Esophagus muscularis mucosa (tissue), 4 donors: ENCODE measurements at regions not wholly inside any gene's neighbourhood (a gene's known extent, or its start where the extent isn't known, plus 50 kb on each side); places are given as distances from the start of the nearest gene placed in this dataset.

Experiments
- DNase-seq: peaks from one replicate; pipeline ENCODE4 v3.0.0-alpha.2; 2017; ENCODE audit errors: extremely low spot score
- H3K27ac ChIP-seq, 4 donors: fragments of 200-600 bp; sonication (generic); replicated peaks in 1 of 4; 1 replicate in 3 of 4; 2 replicates in 1 of 4; pipeline ENCODE4 v1.5.1; 2016 to 2019; ENCODE audit warnings: mild to moderate bottlenecking in 1 of 4
- H3K27me3 ChIP-seq, 4 donors: fragments of 200-600 bp; sonication (generic); one replicate each; pipeline versions ENCODE4 v1.5.1 to v1.6.0; 2016 to 2019
- H3K36me3 ChIP-seq, 4 donors: fragments of 200-600 bp; sonication (generic); one replicate each; pipeline ENCODE4 v1.5.1; 2016 to 2019
- H3K4me1 ChIP-seq, 4 donors: fragments of 200-600 bp; sonication (generic); one replicate each; pipeline ENCODE4 v1.5.1; 2016 to 2019
- H3K4me3 ChIP-seq, 4 donors: fragments of 200-600 bp; sonication (generic); 1 replicate in 2 of 4; 2 replicates in 2 of 4; pipeline ENCODE4 v1.5.1; 2016 to 2019; ENCODE audit warnings: mild to moderate bottlenecking in 4 of 4, moderate library complexity in 1 of 4
- H3K9me3 ChIP-seq, 4 donors: fragments of 200-600 bp; sonication (generic); 1 replicate in 3 of 4; 2 replicates in 1 of 4; pipeline ENCODE4 v1.5.1; 2016 to 2019
- EP300 ChIP-seq: sonication (generic); formaldehyde crosslinking; IDR thresholded peaks from one replicate; pipeline ENCODE4 v1.6.1; 2017; ENCODE audit warnings: antibody characterized with exemption
- POLR2A ChIP-seq: fragments of 450-650 bp; IDR thresholded peaks from one replicate; pipeline ENCODE4 v1.6.1; 2017; ENCODE audit warnings: antibody characterized with exemption, moderate library complexity, mild to moderate bottlenecking, low read depth
- POLR2AphosphoS5 ChIP-seq, 2 donors: sonication (generic); formaldehyde crosslinking; IDR thresholded peaks; one replicate each; pipeline ENCODE4 v1.6.1; 2017; ENCODE audit warnings: antibody characterized with exemption in 2 of 2
- WGBS: methylation state at CpG from one replicate; pipeline ENCODE4 v1.1.5; 2018; 5-methylcytosine and 5-hydroxymethylcytosine counted together
- intact Hi-C: fragments of 100-400 bp; cut with DNase I; formaldehyde crosslinking; loops from one replicate; pipeline ENCODE4 v1.15.1; 2023
- TF ChIP-seq, protein P1 (sequence below), 3 experiments: fragments of 200-600 bp in 2 of 3; fragments of 450-650 bp in 1 of 3; sonication (generic) in 2 of 3; IDR thresholded peaks; one replicate each; pipeline ENCODE4 v1.5.1; 2017 to 2019; ENCODE audit warnings: antibody characterized with exemption in 3 of 3, mild to moderate bottlenecking in 2 of 3, moderate library complexity in 1 of 3

DNA sequence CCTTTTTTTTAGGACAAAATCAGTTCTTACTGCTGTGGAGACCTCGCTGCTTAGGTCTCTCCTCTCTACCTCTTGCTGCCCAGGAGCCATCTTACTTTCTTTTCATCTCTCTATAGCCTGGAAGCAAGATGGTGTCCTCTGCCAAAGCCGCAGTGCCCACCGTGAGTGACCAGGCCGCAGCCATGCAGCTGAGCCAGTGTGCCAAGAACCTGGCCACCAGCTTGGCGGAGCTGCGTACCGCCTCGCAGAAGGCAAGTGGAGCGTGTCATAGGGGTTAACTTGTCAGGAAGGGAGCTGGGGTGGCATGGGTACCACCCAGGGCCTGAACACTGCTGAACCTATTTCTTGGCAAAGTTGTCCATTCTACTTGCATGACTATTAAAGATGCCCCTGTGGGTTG is 320.3 kb upstream of the TPM1 start:
- 90% methylated on average over 9 of the region's 9 CpGs for WGBS
- DNase-seq = no peak
- Histone ChIP-seq H3K36me3 (peaks cover 13 to 69% (median 51%) of the 10 kb centered on the region in 4 donors), H3K27me3 (no peaks in the 10 kb centered on the region), H3K27ac (no peak overlapping the region), H3K9me3 (no peaks in the 10 kb centered on the region), H3K4me1 (no peaks in the 10 kb centered on the region), H3K4me3 (no peak overlapping the region)
- TF ChIP-seq, protein P1, sequence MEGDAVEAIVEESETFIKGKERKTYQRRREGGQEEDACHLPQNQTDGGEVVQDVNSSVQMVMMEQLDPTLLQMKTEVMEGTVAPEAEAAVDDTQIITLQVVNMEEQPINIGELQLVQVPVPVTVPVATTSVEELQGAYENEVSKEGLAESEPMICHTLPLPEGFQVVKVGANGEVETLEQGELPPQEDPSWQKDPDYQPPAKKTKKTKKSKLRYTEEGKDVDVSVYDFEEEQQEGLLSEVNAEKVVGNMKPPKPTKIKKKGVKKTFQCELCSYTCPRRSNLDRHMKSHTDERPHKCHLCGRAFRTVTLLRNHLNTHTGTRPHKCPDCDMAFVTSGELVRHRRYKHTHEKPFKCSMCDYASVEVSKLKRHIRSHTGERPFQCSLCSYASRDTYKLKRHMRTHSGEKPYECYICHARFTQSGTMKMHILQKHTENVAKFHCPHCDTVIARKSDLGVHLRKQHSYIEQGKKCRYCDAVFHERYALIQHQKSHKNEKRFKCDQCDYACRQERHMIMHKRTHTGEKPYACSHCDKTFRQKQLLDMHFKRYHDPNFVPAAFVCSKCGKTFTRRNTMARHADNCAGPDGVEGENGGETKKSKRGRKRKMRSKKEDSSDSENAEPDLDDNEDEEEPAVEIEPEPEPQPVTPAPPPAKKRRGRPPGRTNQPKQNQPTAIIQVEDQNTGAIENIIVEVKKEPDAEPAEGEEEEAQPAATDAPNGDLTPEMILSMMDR (IDR thresholded peaks at IDR 0.05) = no peak
- TF ChIP-seq EP300 (no peak), POLR2A (no peak), POLR2AphosphoS5 (IDR thresholded peaks at IDR 0.05) (no peak)
- intact Hi-C loops = no loop called here

DNA sequence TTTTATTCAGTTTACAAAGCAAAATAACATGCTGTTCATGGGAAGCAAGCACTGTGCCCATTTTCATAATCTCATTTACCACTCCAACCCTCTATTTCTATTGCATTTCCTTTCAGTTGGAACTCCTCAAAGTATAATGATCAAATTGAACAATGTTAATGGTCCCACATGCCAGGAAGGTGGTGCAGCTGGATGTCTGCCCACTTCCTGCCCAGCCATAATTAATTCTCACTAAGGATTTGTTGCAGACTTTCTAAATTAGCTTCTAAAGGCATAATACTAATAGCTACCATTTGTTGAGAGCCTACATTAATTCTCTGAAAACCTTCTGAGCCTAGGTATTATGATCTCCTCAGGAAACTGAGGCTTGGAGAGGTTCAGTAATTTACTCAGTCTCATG is 316.1 kb upstream of the TPM1 start:
- TF ChIP-seq, protein P1 (IDR thresholded peaks at IDR 0.05) = no peak
- TF ChIP-seq POLR2A (no peak), EP300 (no peak), POLR2AphosphoS5 (IDR thresholded peaks at IDR 0.05) (no peak)
- intact Hi-C loops = no loop called here
- H3K9me3 ChIP-seq = no peaks in the 10 kb centered on the region
- H3K27ac ChIP-seq = no peak overlapping the region
- H3K36me3 ChIP-seq = peaks cover 0 to 43% (median 26%) of the 10 kb centered on the region in 4 donors
- no peak overlapping the region for H3K4me3 ChIP-seq
- no peak for DNase-seq
- no peaks in the 10 kb centered on the region for H3K4me1 ChIP-seq
- H3K27me3 ChIP-seq = no peaks in the 10 kb centered on the region

DNA sequence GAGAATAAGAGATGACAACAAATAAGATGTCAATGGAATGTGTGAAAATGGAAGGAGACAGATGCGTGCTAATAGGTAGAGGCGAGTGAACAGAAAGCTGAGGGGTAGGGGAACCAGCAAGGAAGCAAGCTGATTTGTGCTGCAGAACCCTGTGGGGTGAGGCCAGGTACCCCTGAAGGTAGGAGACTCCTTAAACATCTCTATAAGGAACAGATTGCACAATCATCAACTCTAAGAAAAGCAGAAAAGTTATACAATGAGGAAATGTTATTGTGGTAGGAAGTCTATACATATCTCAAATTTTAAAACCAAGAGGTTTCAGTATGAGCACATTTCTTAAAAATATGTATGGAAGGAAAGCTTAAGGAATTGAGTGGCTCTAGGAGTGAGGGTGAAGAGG is 315.0 kb upstream of the TPM1 start:
- WGBS = 95% methylated on average over 2 of the region's 2 CpGs
- intact Hi-C loops = no loop called here
- H3K4me1 ChIP-seq = no peaks in the 10 kb centered on the region
- H3K9me3 ChIP-seq = no peaks in the 10 kb centered on the region
- no peak for DNase-seq
- peaks cover 0 to 44% (median 25%) of the 10 kb centered on the region in 4 donors for H3K36me3 ChIP-seq
- no peaks in the 10 kb centered on the region for H3K27me3 ChIP-seq
- no peak for TF ChIP-seq POLR2AphosphoS5 (IDR thresholded peaks at IDR 0.05)
- TF ChIP-seq POLR2A = no peak
- TF ChIP-seq, protein P1 (IDR thresholded peaks at IDR 0.05) = no peak
- TF ChIP-seq EP300 = no peak
- H3K27ac ChIP-seq = no peak overlapping the region
- H3K4me3 ChIP-seq = no peak overlapping the region

DNA sequence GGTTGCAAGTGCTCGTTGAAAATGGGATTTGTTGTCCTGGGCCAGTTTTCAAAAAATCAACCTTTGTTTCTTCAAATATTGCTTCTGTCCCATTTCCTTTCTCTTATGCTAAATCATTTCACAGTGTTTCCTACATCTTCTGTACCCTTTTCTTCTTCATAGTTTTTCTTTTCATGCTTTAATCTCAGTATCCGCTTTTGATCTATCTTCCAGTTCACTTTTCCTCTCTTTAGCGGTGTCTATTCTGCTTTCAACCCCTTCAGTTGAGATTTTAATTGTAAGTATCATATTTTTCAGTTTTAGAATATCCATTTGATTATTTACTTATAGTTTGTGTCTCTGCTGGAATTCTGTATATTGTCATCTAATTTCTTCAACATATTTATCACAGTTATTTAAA is 311.7 kb upstream of the TPM1 start:
- no peak for DNase-seq
- no peaks in the 10 kb centered on the region for H3K4me1 ChIP-seq
- intact Hi-C loops = no loop called here
- H3K27me3 ChIP-seq = no peaks in the 10 kb centered on the region
- H3K36me3 ChIP-seq = peaks cover 0 to 46% (median 19%) of the 10 kb centered on the region in 4 donors
- TF ChIP-seq, protein P1 (IDR thresholded peaks at IDR 0.05) = no peak
- no peak for TF ChIP-seq POLR2AphosphoS5 (IDR thresholded peaks at IDR 0.05)
- no peak for TF ChIP-seq EP300
- H3K27ac ChIP-seq = no peak overlapping the region
- H3K4me3 ChIP-seq = no peak overlapping the region
- no peaks in the 10 kb centered on the region for H3K9me3 ChIP-seq
- 94% methylated on average over 3 of the region's 3 CpGs for WGBS

DNA sequence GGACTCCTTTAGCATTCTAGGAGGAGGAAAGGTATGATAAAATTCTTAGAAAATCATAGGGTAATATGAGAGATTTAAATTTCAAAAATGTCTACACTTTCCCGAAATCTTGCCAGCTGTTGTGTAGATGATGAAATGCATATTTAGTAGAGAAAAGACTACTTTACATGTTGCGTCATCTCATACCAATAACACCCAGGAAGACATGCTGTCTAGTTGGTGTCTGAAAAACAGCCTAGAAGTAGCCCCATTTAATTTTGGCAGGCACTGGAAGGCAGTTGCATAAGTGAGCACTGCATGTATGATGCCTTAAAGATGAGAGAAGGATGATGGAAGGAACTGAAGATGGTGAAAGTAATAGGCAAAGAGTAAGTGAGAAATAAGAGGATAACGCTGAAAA is 310.5 kb upstream of the TPM1 start:
- DNase-seq = peak; percentile 2
- no peak overlapping the region for H3K27ac ChIP-seq
- peaks cover 0 to 41% (median 14%) of the 10 kb centered on the region in 4 donors for H3K36me3 ChIP-seq
- no peaks in the 10 kb centered on the region for H3K4me1 ChIP-seq
- WGBS = 97% methylated on average over 3 of the region's 3 CpGs
- TF ChIP-seq POLR2A (no peak), POLR2AphosphoS5 (IDR thresholded peaks at IDR 0.05) (no peak), EP300 (no peak)
- TF ChIP-seq, protein P1 (IDR thresholded peaks at IDR 0.05) = no peak
- intact Hi-C loops = no loop called here
- no peaks in the 10 kb centered on the region for H3K9me3 ChIP-seq
- H3K4me3 ChIP-seq = no peak overlapping the region
- H3K27me3 ChIP-seq = no peaks in the 10 kb centered on the region
